ENCODE measurements at regions not wholly inside any gene's neighbourhood (a gene's known extent, or its start where the extent isn't known, plus 50 kb on each side); places are given as distances from the start of the nearest gene placed in this dataset.

DNA sequence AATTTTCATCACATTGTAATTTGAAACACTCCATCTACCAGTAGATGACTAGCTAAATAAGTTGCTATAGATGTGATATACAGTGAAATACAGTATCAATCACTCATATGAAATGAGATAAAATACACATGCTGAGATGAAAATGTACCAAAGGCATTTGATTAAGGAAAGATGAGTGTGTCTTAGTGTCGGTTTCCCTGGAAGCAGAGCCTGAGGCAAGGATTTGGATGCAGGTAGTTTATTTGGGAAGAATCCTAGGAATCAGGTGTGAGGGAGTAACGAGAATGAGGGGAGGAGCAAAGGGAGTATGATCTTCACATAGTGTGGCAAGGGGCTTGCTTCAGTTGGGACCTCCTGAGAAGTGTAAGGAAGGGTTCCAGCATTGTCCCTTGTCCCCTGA lies 188.2 kb upstream of the CTBP2 start:
- DNase-seq (ENCODE audit: extremely low read depth, low read depth): no peak

DNA sequence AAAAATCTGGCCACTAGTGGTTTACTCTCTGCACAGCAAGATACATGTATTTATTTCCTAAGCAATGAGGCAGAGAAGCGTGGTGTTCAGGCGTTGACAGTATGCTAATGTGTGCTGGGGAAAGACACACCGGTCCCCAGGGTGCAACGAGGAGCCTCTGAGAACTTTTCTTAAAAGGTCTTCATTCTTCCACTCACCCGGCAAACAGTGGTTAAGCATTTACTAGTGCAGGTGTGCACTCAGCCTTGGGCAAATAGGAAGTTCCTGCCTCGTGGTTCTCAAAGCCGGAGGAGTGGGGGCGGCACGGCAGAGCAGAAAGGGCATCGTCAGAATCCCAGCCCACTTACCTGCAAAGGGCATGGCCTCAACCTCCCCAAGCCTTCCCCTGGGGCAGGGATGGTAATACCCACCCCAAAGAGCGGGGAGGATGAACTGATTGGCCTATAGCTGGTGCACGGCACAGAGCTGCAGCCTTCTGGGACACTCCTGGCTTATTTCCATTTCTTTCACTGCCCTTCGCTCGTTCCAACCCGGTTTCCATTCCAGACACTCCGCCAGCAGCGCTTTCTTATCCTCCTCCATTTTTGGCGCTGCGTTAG lies 184.3 kb upstream of the CTBP2 start:
- DNase-seq (ENCODE audit: extremely low read depth, low read depth): no peak

DNA sequence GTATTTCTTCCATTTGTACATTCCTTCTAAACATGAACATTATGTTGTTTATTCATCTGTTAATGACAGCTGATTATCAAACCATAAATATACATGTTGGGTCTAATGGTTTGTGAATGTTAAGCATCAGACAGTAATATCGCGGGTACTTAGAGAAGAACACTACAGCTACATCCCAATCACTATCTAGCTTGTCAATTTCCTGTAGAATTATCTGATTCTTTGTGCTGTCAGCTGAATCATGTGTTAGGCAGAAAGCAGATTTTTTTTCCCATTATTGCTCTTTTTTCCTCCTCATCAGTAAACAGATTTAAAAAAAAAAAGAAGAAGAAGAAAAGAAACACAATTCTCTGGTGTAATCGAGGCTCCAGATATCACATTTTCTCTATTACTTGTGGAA lies 183.6 kb upstream of the CTBP2 start:
- no peak for DNase-seq (ENCODE audit: extremely low read depth, low read depth)

DNA sequence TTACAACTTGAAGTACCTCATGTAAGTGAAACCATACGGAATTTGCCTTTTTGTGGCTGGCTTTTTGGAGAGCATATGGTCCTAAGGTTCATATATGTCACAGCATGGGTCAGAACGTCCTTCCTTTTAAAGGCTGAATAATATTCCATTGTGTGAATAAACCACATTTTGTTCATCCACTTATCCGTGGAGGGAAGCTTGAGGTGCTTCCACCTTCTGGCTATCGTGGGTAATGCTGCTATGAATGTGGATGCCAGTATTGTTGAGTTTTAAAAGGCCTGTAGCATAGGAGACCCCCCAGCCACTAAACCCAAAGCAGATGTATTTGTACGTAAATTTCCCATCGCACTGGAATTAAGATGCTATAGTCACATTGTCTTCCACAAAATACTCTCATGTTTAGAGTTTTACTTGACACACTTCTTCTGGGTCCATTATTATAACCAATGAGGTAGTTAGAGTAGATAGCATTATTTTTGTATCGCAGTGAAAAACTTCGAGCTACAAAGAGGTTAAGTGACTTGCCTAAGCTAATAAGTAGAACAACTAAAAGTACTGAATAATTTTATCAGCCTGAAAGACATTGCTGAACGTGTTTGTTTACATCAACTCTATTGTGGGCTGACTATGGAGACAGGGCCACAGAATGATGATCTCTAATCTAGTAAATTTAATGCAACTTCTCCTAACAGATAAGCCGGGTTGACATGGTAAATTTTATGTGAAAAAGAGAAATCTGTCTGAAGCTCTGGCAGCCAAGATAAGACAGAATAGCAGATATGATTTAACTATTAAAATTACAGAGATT lies 183.0 kb upstream of the CTBP2 start:
- DNase-seq (ENCODE audit: extremely low read depth, low read depth): peak; percentile 45

DNA sequence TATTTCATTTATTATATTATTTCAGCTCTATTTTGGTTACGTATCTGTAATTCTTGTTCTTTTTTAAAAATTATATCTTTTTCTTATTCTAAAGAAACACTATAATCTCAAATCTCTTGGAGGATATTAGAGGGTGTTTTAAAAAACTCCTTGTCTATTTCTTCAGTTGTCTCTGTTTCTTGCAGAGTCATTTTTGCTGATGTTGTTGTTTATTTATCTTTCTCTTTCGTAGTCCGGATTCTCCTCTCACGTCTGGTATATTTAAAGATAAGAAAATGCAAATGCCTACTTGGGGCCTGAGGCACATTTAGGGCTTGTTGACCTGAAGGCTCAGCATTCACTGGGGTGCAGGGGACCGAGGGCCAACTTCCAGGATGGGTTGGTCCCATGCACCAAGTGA lies 181.2 kb upstream of the CTBP2 start:
- DNase-seq (ENCODE audit: extremely low read depth, low read depth): no peak

DNA sequence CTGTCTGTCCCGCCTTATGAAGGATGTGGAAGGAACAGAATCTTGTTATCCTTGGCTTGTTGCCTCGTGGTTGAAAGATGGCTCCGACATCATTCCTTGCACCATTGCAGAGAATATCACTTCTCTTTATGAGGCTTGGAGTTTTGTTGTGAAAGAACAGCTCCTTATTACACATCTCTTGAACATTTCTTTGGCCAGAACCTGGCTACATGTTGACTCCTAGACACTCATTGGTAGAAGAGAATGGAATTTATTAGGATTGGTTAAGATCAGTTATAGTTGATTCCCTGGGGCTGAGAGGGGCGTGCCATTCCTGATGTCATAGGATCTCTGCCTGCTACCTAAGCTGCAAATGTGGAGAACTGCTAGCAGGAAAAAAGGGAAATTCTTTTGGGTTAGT lies 180.5 kb upstream of the CTBP2 start:
- no peak for DNase-seq (ENCODE audit: extremely low read depth, low read depth)

DNA sequence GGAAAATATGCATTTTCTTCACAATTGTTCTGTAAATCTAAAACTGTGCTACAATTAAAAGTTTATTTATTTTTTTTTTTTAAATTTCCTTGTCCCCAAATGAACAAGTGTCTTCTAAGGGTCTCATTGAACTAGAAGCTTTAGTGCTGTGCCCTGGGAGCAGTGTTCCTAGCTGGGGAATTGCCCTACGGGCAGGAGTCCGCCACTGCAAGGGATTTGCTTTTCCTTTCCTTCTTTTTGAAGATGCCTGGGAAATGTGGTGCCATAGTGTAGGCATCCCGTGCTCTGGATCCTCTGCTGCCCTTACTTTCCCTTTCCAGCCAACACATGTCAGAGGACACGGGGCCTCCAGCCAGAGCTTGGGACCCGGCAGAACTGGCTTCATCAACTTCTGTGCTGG lies 177.1 kb upstream of the CTBP2 start:
- no peak for DNase-seq (ENCODE audit: extremely low read depth, low read depth)

DNA sequence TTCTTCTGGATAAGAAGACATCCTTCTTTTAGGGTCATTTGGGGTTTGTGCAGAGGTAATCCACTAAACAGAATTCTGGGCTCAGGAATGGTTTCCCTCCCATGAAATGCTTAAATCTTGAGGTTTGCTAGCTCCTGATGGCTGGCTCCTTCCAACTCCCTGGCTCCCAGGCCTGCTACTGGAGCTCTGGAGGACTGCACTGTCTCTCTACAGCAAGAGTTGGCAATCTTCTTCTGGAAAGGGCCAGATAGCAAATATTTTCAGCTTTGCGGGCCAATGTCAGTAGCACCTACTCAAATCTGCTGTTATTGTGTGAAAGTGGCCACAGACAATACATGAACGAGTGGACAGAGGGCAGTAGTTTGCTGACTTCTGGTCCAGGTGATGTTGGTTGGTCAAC lies 174.2 kb upstream of the CTBP2 start:
- no peak for DNase-seq (ENCODE audit: extremely low read depth, low read depth)

DNA sequence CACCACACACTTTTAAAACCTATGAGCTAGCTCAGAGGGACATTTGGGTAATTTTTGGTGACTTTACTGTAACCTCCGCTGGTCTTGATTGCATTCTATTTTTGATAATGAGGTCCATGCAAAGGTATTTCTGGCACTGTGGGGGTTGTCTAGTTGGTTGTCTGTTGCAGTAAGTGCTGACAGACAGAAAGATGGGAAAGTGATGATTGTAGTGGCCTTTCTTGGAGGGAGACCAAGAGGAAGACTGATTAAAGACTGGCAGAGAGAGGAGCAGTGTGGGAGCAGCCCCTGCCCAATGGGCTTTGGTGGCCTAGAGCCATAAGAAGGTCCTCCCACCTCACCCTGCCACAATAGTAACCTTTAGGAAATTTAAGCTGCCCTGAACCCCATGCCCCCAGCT lies 173.4 kb upstream of the CTBP2 start:
- no peak for DNase-seq (ENCODE audit: extremely low read depth, low read depth)

DNA sequence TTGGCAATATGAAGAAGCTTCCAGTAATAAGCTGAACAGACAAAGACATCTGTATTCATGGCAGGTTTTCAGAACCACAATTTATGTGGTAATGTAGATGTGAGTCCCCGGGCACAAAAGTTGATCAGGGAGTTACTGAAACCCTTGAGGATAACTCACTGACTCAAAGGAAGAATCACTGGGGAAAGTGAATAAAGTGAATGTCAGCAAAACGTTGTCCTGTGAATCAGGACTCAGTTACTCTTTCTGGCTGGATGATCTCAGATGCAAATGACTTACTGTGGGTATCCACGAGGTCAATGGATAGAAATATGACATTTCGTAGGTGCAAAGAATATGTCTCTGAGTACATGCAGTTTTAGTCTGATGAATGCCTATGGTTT lies 172.8 kb upstream of the CTBP2 start:
- no peak for DNase-seq (ENCODE audit: extremely low read depth, low read depth)

DNA sequence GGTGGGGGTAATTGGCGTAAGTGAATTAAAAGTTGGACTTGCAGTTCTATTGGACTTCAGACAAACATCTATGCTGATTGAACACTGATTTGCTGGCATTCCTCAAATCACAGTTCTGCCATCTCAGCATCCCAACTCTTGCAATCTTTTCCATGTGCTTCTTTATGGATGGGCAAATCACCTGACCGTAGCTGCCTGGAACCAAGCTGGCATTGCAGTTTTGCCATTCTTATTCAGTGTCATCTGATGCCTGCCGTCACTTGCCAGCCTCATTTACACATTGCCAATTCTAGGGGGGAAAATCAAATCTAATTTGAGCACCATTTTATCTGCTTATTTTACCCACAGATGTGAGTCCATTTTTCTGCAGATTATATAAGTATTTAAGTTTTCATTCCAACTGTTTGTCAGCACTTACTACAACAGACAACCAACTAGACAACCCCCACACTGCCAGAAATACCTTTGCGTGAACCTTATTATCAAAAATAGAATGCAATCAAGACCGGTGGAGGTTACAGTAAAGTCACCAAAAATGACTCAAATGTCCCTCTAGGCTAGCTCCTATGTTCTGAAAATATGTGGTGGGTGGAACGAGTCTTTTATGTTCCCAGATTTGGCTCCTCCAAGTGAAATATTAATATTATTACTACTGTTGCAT lies 172.3 kb upstream of the CTBP2 start:
- DNase-seq (ENCODE audit: extremely low read depth, low read depth): no peak

DNA sequence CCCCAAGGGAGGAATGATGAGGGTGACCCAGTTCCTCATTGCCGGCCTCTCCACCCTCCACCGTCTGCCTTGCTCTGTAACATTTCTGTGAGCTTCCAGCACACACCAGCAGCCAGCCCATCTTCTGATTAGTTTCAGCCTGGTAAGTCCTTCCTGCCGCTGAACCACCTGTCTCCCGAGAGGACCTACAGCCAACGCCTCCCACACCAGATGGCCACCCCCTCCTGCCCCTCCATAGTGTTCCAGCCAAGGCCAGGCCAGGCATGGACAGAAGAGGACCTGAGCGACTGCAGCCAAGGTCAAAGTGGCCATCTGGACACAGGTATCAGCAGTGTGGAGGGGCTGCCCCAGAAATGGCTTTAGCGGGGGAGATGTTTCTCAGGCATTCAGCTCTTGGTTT lies 170.7 kb upstream of the CTBP2 start:
- no peak for DNase-seq (ENCODE audit: extremely low read depth, low read depth)

DNA sequence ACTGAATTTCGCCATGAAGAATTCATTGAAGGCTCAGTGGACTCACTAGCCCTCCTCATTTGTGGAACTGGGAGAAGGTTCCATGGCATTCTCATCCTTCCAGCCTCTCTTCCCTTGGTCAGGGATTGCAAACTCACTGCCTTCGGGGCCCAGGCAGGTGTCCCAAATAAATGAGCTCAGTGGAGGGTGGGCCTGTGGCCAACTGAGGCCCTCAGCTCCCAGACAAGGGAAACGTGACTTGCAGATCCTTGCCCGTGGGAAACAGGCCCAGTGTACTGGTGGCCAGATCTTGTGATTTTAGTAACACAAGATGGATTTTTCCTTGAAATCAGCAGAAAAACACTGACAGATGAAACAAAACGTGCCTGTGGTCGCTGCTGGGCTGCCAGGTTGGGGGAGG lies 168.7 kb upstream of the CTBP2 start:
- DNase-seq (ENCODE audit: extremely low read depth, low read depth): no peak

DNA sequence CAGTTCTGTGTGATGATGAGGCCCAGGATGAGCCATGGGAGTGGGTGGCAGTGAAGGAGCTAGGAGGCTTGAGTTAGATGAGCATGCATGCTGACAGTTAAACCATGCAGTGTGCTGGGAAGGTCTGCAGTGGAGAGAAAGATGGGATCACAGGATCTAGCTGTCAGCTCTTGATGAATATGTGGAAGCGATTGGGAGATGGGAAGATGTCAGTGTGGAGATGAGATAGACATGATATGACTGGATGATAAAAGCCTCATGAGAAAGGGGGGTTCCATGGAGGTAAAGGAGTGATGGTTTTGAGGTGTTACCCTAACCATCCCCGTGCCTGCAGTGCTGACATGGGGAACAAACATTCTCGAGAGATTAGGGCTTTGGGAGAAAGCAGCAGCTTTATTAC lies 165.0 kb upstream of the CTBP2 start:
- no peak for DNase-seq (ENCODE audit: extremely low read depth, low read depth)

DNA sequence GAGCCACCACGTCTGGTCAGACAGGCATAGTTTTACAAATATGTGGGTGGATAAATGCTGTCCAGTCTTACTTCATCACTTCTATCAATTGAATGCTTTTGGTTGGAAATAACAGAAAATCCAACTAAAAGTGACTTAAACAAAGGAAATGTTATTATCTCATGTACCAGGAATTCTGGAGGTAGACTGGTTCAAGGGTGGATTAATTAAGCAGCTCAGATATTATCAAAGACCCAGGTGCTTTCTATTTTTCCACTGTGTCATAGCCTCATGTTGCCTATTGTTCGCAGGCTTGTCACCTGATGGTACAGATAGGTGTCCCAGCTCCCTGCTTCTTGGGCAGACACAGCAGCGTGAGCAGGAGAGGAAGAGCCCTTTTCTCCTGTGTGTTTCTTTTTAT lies 156.1 kb upstream of the CTBP2 start:
- DNase-seq (ENCODE audit: extremely low read depth, low read depth): no peak

DNA sequence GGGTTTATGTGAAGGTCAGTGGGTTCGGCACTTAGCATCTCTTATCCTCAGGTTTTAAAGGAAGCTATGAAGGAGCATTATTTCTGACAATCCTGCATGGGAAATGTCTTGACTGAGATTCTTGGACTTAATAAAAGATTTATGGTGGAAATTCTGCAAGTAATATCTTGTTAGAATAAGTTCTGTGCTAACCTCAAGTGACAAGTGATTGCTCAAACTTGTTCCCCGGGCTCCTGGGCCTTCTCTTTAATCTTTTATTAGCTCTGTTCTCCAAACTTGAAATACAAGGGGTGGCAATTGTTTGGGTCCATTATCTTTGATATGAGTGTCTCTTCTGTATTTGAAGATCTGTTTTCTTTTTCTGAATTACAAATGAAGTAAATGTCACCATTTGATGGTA lies 140.6 kb upstream of the CTBP2 start:
- DNase-seq (ENCODE audit: extremely low read depth, low read depth): no peak

DNA sequence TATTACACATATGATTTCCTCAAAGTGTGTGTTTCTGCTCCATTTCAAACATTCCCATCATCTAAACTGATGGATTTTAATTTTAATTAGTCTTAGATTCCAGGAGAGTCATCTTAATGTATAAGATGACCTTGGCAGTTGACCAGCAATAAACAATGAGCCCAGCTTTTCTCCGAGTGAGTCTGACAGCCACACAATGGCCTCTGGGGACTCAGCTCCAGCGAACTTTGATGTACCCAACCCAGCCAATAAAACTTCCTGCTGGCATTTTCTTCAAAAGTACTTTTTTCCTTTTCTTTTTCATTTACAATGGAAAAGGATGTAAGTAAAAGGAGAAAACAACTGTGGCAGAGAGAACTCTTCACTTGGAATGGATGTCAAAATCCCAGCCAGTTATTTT lies 139.1 kb upstream of the CTBP2 start:
- no peak for DNase-seq (ENCODE audit: extremely low read depth, low read depth)

DNA sequence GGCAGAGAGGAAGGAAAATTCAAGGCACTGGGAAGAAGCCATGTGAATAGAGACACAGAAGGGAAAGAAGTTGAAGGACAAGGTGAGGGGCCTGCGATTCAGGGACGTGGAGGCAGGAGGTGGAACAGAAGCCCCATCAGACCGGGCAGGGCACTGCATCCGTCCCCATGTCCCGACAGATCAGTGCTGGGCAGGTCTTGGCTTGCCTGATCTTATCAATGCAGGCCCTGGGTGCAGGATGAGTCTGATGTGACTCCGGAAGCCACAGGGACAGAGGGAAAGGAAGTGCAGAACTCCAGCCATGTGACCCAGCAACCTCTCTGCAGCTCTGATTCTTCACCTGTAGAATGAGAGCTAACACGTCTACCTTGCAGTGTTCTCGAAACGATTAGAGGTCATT lies 136.2 kb upstream of the CTBP2 start:
- DNase-seq (ENCODE audit: extremely low read depth, low read depth): no peak

DNA sequence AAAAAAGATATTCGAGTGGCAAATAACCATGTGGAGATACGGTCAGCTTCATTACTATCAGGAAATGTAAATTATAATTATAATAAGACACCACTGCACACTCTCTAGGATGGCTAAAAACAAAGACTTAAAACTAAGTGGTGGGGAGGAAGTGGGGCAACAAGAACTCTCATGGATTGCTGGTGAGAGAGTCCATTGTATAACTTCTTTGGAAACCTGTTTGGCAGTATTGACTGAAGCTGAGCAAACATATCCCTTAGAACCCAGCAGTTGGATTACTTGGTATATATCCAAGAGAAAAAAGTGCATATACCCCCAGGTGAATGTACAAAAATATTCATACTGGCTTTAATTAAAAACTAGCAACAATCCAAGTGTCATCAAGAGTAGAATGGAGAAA lies 133.7 kb upstream of the CTBP2 start:
- no peak for DNase-seq (ENCODE audit: extremely low read depth, low read depth)

DNA sequence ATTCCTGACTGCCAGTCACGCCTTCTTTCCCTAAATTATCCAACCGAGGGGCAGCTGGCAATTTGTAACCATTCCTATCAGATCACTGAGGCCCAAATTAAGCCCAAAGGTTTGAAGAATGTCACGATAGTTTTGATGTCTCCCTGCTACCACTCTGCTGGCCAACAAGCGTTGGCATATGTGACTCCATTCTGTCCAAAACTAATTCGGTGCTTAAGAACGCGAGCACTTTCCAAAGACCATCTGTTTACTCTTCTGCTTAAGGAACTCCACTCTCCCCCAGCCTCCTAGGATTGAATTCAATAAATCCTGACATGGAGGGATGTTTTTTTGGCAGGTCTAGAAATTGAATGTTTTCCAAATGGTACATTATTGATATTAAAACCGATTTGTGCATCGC lies 131.5 kb upstream of the CTBP2 start:
- no peak for DNase-seq (ENCODE audit: extremely low read depth, low read depth)

DNA sequence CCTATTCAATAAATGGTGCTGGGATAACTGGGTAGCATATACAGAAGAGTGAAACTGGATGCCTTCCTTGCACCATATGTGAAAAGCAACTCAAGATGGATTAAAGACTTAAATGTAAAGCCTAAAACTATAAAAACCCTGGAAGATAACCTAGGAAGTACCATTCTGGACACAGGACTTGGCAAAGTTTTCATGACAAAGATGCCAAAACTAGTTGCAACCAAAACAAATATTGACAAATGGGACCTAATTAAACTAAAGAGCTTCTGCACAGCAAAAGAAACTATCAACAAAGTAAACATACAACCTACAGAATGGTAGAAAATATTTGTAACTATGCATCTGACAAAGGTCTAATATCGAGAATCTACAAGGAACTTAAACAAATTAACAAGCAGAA lies 129.1 kb upstream of the CTBP2 start:
- DNase-seq (ENCODE audit: extremely low read depth, low read depth): no peak

DNA sequence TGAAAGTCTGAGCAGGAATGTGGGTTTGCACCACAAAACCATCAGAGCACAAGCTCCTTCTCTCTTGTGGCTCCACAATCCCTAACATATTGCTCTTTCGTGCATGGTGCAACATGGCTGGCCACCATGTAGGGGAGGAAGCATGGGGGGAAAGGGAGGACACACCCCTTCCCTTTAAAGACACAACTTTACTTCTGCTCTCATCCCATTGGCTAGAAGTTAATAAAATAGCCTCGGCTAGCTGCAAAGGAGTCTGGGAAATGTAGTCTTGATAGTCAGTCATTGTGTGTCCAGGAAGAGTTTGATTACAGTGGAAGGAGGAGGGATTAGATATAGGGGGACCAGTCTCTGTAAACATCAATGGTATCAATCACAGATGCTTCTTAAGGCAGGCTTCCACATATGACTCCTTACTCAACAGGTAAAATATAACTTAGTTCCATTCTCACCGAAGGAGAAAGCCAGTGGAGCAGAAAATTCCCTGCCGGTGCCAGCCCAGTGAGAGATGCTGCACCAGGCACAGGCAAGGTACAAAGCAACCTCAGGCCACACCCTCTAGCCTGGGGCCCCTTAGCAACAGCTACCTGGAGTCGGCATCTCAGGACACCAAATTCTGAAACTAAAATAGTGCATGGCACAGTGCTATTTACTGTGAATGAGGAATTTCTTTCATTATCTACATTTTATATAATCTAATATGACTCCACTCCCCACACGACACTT lies 124.7 kb upstream of the CTBP2 start:
- no peak for DNase-seq (ENCODE audit: extremely low read depth, low read depth)
